Thyroid gland (tissue), 4 donors: ENCODE measurements at regions not wholly inside any gene's neighbourhood (a gene's known extent, or its start where the extent isn't known, plus 50 kb on each side); places are given as distances from the start of the nearest gene placed in this dataset.

Experiments
- CTCF ChIP-seq, 6 experiments: fragments of 200-600 bp in 3 of 6; fragments of 450-650 bp in 3 of 6; sonication (generic) in 3 of 6; IDR thresholded peaks; one replicate each; pipeline ENCODE4 v1.5.1; 2016 to 2019; ENCODE audit warnings: antibody characterized with exemption in 6 of 6, mild to moderate bottlenecking in 2 of 6, inconsistent platforms in 1 of 6, moderate library complexity in 1 of 6
- POLR2A ChIP-seq, 2 donors: fragments of 450-650 bp; IDR thresholded peaks; one replicate each; pipeline ENCODE4 v1.6.1; 2017; ENCODE audit warnings: antibody characterized with exemption in 2 of 2, mild to moderate bottlenecking in 2 of 2, moderate library complexity in 1 of 2

GRCh38 chr6:98579941-98580340, 254.4 kb upstream of the POU3F2 start:
- no peak for TF ChIP-seq CTCF (IDR thresholded peaks at IDR 0.05)
- TF ChIP-seq POLR2A (IDR thresholded peaks at IDR 0.05), result no peak
